Suprapubic skin (tissue), 4 donors: ENCODE measurements at regions not wholly inside any gene's neighbourhood (a gene's known extent, or its start where the extent isn't known, plus 50 kb on each side); places are given as distances from the start of the nearest gene placed in this dataset.

Experiments
- EP300 ChIP-seq: sonication (generic); formaldehyde crosslinking; IDR thresholded peaks from one replicate; pipeline ENCODE4 v1.6.1; 2017; ENCODE audit warnings: antibody characterized with exemption
- POLR2A ChIP-seq, 2 donors: fragments of 450-650 bp; IDR thresholded peaks; one replicate each; pipeline ENCODE4 v1.6.1; 2017; ENCODE audit warnings: antibody characterized with exemption in 2 of 2, mild to moderate bottlenecking in 2 of 2, moderate library complexity in 2 of 2
- POLR2AphosphoS5 ChIP-seq, 3 donors: sonication (generic); formaldehyde crosslinking; IDR thresholded peaks; one replicate each; pipeline ENCODE4 v1.6.1; 2017; ENCODE audit warnings: antibody characterized with exemption in 3 of 3
- TF ChIP-seq, protein P1 (sequence below), 2 donors: fragments of 200-600 bp in 1 of 2; fragments of 450-650 bp in 1 of 2; sonication (generic) in 1 of 2; IDR thresholded peaks; one replicate each; pipeline ENCODE4 v1.5.1; 2016 to 2019; ENCODE audit warnings: antibody characterized with exemption in 2 of 2, mild to moderate bottlenecking in 1 of 2, moderate library complexity in 1 of 2

DNA sequence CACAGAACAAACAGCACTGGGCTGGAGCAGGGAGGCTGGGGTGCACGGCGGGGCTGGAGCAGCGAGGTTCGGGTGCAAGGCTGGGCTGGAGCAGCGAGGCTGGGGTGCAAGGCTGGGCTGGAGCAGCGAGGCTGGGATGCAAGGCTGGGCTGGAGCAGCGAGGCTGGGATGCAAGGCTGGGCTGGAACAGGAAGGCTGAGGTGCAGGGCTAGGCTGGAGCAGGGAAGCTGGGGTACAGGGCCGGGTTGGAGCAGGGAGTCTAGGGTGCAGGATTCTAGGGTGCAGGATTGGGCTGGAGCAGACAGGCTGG is 198.5 kb downstream of the BRD1 start:
- TF ChIP-seq, protein P1, sequence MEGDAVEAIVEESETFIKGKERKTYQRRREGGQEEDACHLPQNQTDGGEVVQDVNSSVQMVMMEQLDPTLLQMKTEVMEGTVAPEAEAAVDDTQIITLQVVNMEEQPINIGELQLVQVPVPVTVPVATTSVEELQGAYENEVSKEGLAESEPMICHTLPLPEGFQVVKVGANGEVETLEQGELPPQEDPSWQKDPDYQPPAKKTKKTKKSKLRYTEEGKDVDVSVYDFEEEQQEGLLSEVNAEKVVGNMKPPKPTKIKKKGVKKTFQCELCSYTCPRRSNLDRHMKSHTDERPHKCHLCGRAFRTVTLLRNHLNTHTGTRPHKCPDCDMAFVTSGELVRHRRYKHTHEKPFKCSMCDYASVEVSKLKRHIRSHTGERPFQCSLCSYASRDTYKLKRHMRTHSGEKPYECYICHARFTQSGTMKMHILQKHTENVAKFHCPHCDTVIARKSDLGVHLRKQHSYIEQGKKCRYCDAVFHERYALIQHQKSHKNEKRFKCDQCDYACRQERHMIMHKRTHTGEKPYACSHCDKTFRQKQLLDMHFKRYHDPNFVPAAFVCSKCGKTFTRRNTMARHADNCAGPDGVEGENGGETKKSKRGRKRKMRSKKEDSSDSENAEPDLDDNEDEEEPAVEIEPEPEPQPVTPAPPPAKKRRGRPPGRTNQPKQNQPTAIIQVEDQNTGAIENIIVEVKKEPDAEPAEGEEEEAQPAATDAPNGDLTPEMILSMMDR (IDR thresholded peaks at IDR 0.05) = no peak
- TF ChIP-seq POLR2AphosphoS5 (IDR thresholded peaks at IDR 0.05) (no peak), POLR2A (IDR thresholded peaks at IDR 0.05) (no peak), EP300 (no peak)
